ENCODE measurements at regions not wholly inside any gene's neighbourhood (a gene's known extent, or its start where the extent isn't known, plus 50 kb on each side); places are given as distances from the start of the nearest gene placed in this dataset.

GRCh38 chr10:6635784-6636183 lies 55.7 kb upstream of the PRKCQ start:
- intact Hi-C loops (cut with micrococcal nuclease) = no loop called here
- Histone ChIP-seq H2AFZ (ENCODE audit: low read depth, low read length) (no peak overlapping the region), H3K9ac (replicated peaks; ENCODE audit: extremely low read depth, insufficient read depth, low read length) (no peak overlapping the region), H3K27ac (ENCODE audit: insufficient read depth, low read depth, low read length) (no peak overlapping the region), H3K4me3 (replicated peaks in 1 of 3; ENCODE audit: insufficient read depth in 1 of 3, low read depth in 1 of 3, low read length in 3 of 3) (no peak overlapping the region), H3K9me1 (replicated peaks; ENCODE audit: control insufficient read depth, extremely low read depth, insufficient read depth, low read length) (no peaks in the 10 kb centered on the region), H3K27me3 (ENCODE audit: control insufficient read depth in 2 of 2, insufficient read depth in 2 of 2, low read length in 2 of 2) (peaks cover 3 to 4% of the 10 kb centered on the region in 2 experiments), H3K4me2 (ENCODE audit: insufficient read depth, low read length) (no peak overlapping the region), H3K9me3 (replicated peaks; ENCODE audit: control insufficient read depth, insufficient read depth, low read length) (no peaks in the 10 kb centered on the region), H3K4me1 (ENCODE audit: control insufficient read depth, extremely low read depth, insufficient read depth, low read length) (no peaks in the 10 kb centered on the region), H3K36me3 (ENCODE audit: control insufficient read depth in 2 of 2, extremely low read depth in 1 of 2, insufficient read depth in 2 of 2, low read length in 2 of 2) (no peaks in the 10 kb centered on the region), H3K79me2 (ENCODE audit: control insufficient read depth, insufficient read depth, low read length) (no peaks in the 10 kb centered on the region), H4K20me1 (replicated peaks; ENCODE audit: control insufficient read depth, extremely low read depth, insufficient read depth, low read length) (no peaks in the 10 kb centered on the region)
- dilution Hi-C loops (cut with MboI; ENCODE audit: extremely low pct_ligation_motif_present, low sequenced_read_pairs) = no loop called here
- ChIA-PET CTCF (no interaction called here), POLR2A (no interaction called here)
- TF ChIP-seq FOS (IDR thresholded peaks at IDR 0.05; ENCODE audit: borderline replicate concordance, insufficient read depth, low read length) (no peak), CTCF (IDR thresholded peaks at IDR 0.05; ENCODE audit: extremely low read depth in 1 of 2, insufficient read depth in 1 of 2, low read depth in 1 of 2, low read length in 2 of 2) (no peak), EZH2 (IDR thresholded peaks at IDR 0.05; ENCODE audit: borderline replicate concordance, low read depth, low read length, severe bottlenecking) (no peak), POLR2AphosphoS5 (IDR thresholded peaks at IDR 0.05; ENCODE audit: insufficient read depth, low read depth, low read length) (no peak), MYC (IDR thresholded peaks at IDR 0.05; ENCODE audit: low read depth, low read length) (no peak), JUN (IDR thresholded peaks at IDR 0.05; ENCODE audit: borderline replicate concordance, insufficient read depth, insufficient read length, low read depth) (no peak), GATA2 (IDR thresholded peaks at IDR 0.05; ENCODE audit: insufficient read depth, insufficient read length, low read depth, low read length) (no peak), MAX (IDR thresholded peaks at IDR 0.05; ENCODE audit: insufficient read depth, insufficient read length) (no peak), POLR2A (IDR thresholded peaks at IDR 0.05; ENCODE audit: low read depth, low read length) (no peak)
- no peak for DNase-seq (ENCODE audit: low read depth, low spot score)
- BruUV-seq (replicated peaks) = no TSS peak
- no peak for FAIRE-seq
